CD4-positive, alpha-beta memory T cell (primary cell): ENCODE measurements at regions not wholly inside any gene's neighbourhood (a gene's known extent, or its start where the extent isn't known, plus 50 kb on each side); places are given as distances from the start of the nearest gene placed in this dataset.

Experiments
- CTCF ChIA-PET: fragments of 350-600 bp; sonication (Branson Sonifier 250); formaldehyde crosslinking; loops from one replicate; lab custom pipeline; 2021; ENCODE audit warnings: inconsistent platforms; ENCODE audit not compliant: partially characterized antibody; lab: Charles Lee
- POLR2A ChIA-PET: fragments of 350-600 bp; sonication (Branson Sonifier 250); formaldehyde crosslinking; loops from one replicate; lab custom pipeline; 2021; ENCODE audit not compliant: partially characterized antibody; lab: Charles Lee
- DNase-seq, 5 donors: peaks; one replicate each; pipeline versions ENCODE4 v3.0.0 to v3.0.0-alpha.2; 2020 to 2022; ENCODE audit warnings: mixed read lengths in 1 of 5
- H3K27ac ChIP-seq: one replicate; pipeline ENCODE4 v1.7.0; 2013; ENCODE audit warnings: low read depth, low read length
- H3K27me3 ChIP-seq: 2 replicates; pipeline ENCODE4 v1.7.0; 2013; ENCODE audit warnings: mild to moderate bottlenecking, low read length, moderate library complexity; ENCODE audit not compliant: insufficient read depth
- H3K36me3 ChIP-seq: 2 replicates; pipeline ENCODE4 v1.7.0; 2013; ENCODE audit warnings: mild to moderate bottlenecking, low read length, moderate library complexity; ENCODE audit not compliant: insufficient read depth
- H3K4me1 ChIP-seq: 2 replicates; pipeline ENCODE4 v1.7.0; 2013; ENCODE audit warnings: mild to moderate bottlenecking, low read length, moderate library complexity; ENCODE audit not compliant: insufficient read depth
- H3K4me3 ChIP-seq, 2 donors: one replicate each; pipeline ENCODE4 v1.7.0; 2013; ENCODE audit warnings: low read length in 2 of 2, mild to moderate bottlenecking in 1 of 2
- H3K9me3 ChIP-seq, 2 donors: one replicate each; pipeline ENCODE4 v1.7.0; 2013; ENCODE audit warnings: low read length in 2 of 2, control low read depth in 1 of 2; ENCODE audit not compliant: control insufficient read depth in 1 of 2
- H3K27ac Mint-ChIP-seq, 7 donors: one replicate each; pipeline ENCODE4 v1.8.0; 2020 to 2021; ENCODE audit warnings: mixed read lengths in 7 of 7, mild to moderate bottlenecking in 6 of 7, inconsistent platforms in 3 of 7, moderate library complexity in 3 of 7
- H3K27me3 Mint-ChIP-seq, 2 donors: one replicate each; pipeline ENCODE4 v1.8.0; 2020 to 2021; ENCODE audit warnings: mixed read lengths in 2 of 2
- H3K36me3 Mint-ChIP-seq, 2 donors: one replicate each; pipeline ENCODE4 v1.8.0; 2020 to 2021; ENCODE audit warnings: mixed read lengths in 2 of 2, inconsistent platforms in 1 of 2, mild to moderate bottlenecking in 1 of 2
- H3K4me1 Mint-ChIP-seq, 4 donors: one replicate each; pipeline ENCODE4 v1.8.0; 2020 to 2021; ENCODE audit warnings: mixed read lengths in 4 of 4, mild to moderate bottlenecking in 1 of 4
- H3K4me3 Mint-ChIP-seq, 8 donors: one replicate each; pipeline ENCODE4 v1.8.0; 2020 to 2021; ENCODE audit warnings: mixed read lengths in 8 of 8, mild to moderate bottlenecking in 7 of 8, moderate library complexity in 6 of 8, inconsistent platforms in 3 of 8
- H3K9me3 Mint-ChIP-seq, 8 donors: one replicate each; pipeline ENCODE4 v1.8.0; 2020 to 2021; ENCODE audit warnings: mixed read lengths in 8 of 8, mild to moderate bottlenecking in 5 of 8, inconsistent platforms in 3 of 8, moderate library complexity in 1 of 8
- intact Hi-C: fragments of 100-400 bp; cut with micrococcal nuclease; formaldehyde crosslinking; loops from one replicate; pipeline ENCODE4 v1.15.1; 2023

DNA sequence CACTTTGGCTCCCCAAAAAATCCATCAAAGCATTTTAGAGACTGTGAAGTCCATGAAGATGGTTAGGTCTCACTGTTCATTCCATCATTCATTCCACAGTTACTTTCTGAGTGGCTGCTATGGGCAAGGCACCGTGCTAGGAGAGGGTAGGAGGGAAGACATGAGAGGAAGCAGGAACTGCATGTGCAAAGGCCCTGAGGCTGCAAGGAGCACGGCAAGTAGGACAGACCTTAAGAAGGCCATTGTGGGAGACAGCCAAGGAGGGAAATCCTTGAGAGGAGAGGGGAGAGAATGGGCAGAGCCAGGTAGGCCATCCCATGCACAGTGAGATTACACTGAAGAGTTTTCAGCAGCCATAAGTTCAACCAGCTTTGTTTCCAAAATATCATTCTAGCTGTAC lies 196.2 kb upstream of the DYNLRB2 start:
- H3K27me3 ChIP-seq, result no peaks in the 10 kb centered on the region
- H3K27ac ChIP-seq, result no peak overlapping the region
- no peak for DNase-seq
- H3K4me1 Mint-ChIP-seq, result peaks cover 0 to 4% (median 0%) of the 10 kb centered on the region in 4 donors
- intact Hi-C loops, result no loop called here
- POLR2A ChIA-PET, result no interaction called here
- no peak overlapping the region for H3K27ac Mint-ChIP-seq
- peaks cover 0 to 6% (median 3%) of the 10 kb centered on the region in 8 donors for H3K9me3 Mint-ChIP-seq
- CTCF ChIA-PET, result no interaction called here
- no peak overlapping the region for H3K4me3 ChIP-seq
- H3K4me3 Mint-ChIP-seq, result no peak overlapping the region
- no peaks in the 10 kb centered on the region for H3K36me3 ChIP-seq
- no peaks in the 10 kb centered on the region for H3K4me1 ChIP-seq
- no peaks in the 10 kb centered on the region for H3K36me3 Mint-ChIP-seq
- no peaks in the 10 kb centered on the region for H3K9me3 ChIP-seq
- peaks cover 2 to 11% of the 10 kb centered on the region in 2 donors for H3K27me3 Mint-ChIP-seq

DNA sequence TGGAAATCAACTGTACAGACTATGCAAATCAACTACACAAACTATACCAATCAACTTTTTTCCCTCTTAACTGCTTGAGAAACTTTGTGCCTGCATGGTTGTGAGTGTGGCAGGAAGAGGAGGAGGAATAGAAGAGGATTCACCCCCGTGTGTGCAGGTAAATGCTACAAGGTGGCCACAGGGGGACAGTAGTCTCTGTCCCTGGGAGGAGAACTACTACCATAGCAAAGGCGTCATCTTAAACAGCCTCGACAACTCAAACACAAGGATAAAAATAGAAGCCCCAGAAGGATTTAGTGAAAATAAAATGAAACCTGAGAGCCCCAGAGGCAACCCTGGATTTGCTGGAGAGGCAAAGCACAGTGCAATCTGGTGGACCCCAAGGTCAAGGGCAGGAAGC lies 199.5 kb upstream of the DYNLRB2 start:
- H3K4me3 ChIP-seq, result no peak overlapping the region
- intact Hi-C loops, result no loop called here
- H3K9me3 Mint-ChIP-seq, result no peaks in the 10 kb centered on the region
- H3K36me3 ChIP-seq, result no peaks in the 10 kb centered on the region
- H3K27ac Mint-ChIP-seq, result no peak overlapping the region
- no peak overlapping the region for H3K27ac ChIP-seq
- CTCF ChIA-PET, result no interaction called here
- POLR2A ChIA-PET, result no interaction called here
- H3K4me3 Mint-ChIP-seq, result no peak overlapping the region
- H3K4me1 ChIP-seq, result no peaks in the 10 kb centered on the region
- no peak for DNase-seq
- H3K9me3 ChIP-seq, result no peaks in the 10 kb centered on the region
- H3K4me1 Mint-ChIP-seq, result peaks cover 0 to 4% (median 0%) of the 10 kb centered on the region in 4 donors
- H3K36me3 Mint-ChIP-seq, result no peaks in the 10 kb centered on the region
- H3K27me3 Mint-ChIP-seq, result peaks cover 3 to 13% of the 10 kb centered on the region in 2 donors
- H3K27me3 ChIP-seq, result no peaks in the 10 kb centered on the region

DNA sequence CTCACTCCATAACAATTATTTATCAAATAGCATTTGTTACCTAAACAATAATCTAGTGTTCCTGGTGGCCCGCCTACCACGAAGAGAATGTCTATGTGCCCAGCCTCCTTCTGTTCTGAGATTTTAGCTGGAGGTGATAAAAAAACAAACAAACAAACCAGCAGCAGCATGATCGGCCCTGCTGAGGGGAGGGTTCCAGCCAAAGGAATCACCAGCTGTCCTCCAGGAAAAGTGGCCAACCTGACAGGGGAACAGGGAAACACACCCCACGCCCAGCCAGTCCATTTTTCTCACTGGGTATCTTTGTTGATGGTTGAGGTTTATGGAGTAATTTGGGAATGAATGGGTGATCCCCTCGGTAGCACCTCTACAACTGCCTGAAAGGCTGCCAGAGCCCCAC lies 203.0 kb upstream of the DYNLRB2 start:
- Mint-ChIP-seq H3K36me3 (no peaks in the 10 kb centered on the region), H3K27ac (no peak overlapping the region), H3K4me3 (no peak overlapping the region), H3K4me1 (no peaks in the 10 kb centered on the region), H3K9me3 (no peaks in the 10 kb centered on the region), H3K27me3 (peaks cover 7 to 14% of the 10 kb centered on the region in 2 donors)
- Histone ChIP-seq H3K4me3 (no peak overlapping the region), H3K27me3 (no peaks in the 10 kb centered on the region), H3K9me3 (no peaks in the 10 kb centered on the region), H3K27ac (no peak overlapping the region), H3K36me3 (no peaks in the 10 kb centered on the region), H3K4me1 (no peaks in the 10 kb centered on the region)
- intact Hi-C loops, result no loop called here
- POLR2A ChIA-PET, result no interaction called here
- CTCF ChIA-PET, result no interaction called here
- no peak for DNase-seq

DNA sequence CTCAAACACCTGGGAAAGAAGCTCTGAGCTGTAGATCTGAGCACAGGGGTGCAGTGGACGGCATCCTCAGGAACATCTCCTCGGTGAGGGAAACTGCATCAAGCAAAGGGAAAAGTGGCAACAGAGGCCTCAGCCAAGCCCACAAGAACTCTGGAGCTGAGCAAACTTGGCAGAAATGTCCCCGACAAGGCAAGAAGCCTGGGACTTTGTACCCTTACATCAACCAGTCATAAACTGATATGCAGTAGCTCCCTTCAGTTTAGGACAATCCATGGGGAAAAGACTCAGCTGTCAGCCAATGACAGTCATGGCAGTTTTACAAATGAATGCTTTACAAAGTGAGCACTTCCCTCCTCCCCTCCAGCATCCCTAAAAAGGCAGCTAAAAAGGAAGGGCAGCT lies 210.0 kb upstream of the DYNLRB2 start:
- intact Hi-C loops, result no loop called here
- no peaks in the 10 kb centered on the region for H3K9me3 ChIP-seq
- Mint-ChIP-seq H3K27ac (no peak overlapping the region), H3K36me3 (no peaks in the 10 kb centered on the region), H3K4me3 (no peak overlapping the region), H3K27me3 (peaks cover 9 to 18% of the 10 kb centered on the region in 2 donors), H3K9me3 (peaks cover 0 to 1% (median 0%) of the 10 kb centered on the region in 8 donors), H3K4me1 (no peaks in the 10 kb centered on the region)
- H3K27me3 ChIP-seq, result no peaks in the 10 kb centered on the region
- ChIA-PET CTCF (no interaction called here), POLR2A (no interaction called here)
- H3K4me1 ChIP-seq, result no peaks in the 10 kb centered on the region
- DNase-seq, result no peak
- no peaks in the 10 kb centered on the region for H3K36me3 ChIP-seq
- no peak overlapping the region for H3K4me3 ChIP-seq
- H3K27ac ChIP-seq, result no peak overlapping the region

DNA sequence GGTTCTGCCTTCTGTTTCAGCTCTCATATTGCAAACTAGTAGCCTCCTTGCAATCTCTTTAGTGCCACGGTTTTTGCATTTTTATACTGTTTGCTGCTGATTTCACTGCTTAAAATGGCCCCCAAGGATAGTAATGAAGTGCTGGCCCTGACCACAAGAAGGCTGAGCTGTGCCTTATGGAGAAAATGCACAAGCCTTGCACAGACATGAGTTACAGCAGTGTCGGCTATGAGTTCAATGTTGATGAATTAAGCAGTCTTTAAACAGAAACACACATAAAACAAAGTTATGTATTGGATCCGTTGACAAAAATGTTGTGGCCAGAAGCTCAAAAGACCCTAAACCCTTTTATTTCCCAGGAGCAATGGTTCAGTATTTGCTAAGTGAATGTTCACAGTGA lies 210.6 kb upstream of the DYNLRB2 start:
- intact Hi-C loops, result no loop called here
- H3K9me3 Mint-ChIP-seq, result peaks cover 0 to 1% (median 0%) of the 10 kb centered on the region in 8 donors
- CTCF ChIA-PET, result no interaction called here
- no peak overlapping the region for H3K27ac Mint-ChIP-seq
- no peak for DNase-seq
- Histone ChIP-seq H3K4me1 (no peaks in the 10 kb centered on the region), H3K4me3 (no peak overlapping the region), H3K27ac (no peak overlapping the region), H3K27me3 (no peaks in the 10 kb centered on the region), H3K9me3 (no peaks in the 10 kb centered on the region), H3K36me3 (no peaks in the 10 kb centered on the region)
- H3K36me3 Mint-ChIP-seq, result no peaks in the 10 kb centered on the region
- H3K4me3 Mint-ChIP-seq, result no peak overlapping the region
- POLR2A ChIA-PET, result no interaction called here
- no peaks in the 10 kb centered on the region for H3K4me1 Mint-ChIP-seq
- H3K27me3 Mint-ChIP-seq, result peaks cover 9 to 16% of the 10 kb centered on the region in 2 donors

DNA sequence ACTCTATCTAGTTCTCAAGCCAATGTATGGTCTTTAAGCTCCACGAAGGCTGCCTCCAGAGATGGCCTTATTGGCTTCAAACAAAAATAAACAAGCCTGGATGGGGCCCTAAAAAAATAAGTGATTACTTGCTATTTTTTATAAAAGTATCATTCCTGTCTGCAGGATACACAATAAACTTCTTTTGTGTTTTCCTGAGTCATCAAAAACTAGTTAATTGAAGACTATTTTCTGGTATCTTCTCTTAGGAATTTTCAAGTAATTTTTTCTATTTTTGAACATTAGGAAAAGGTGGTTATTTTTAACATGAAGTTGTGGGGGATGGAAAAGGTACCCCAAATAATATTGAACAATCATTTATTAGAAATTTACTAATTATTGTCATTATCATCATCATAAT lies 213.1 kb upstream of the DYNLRB2 start:
- ChIA-PET CTCF (no interaction called here), POLR2A (no interaction called here)
- H3K9me3 Mint-ChIP-seq, result peaks cover 0 to 1% (median 0%) of the 10 kb centered on the region in 8 donors
- no peak overlapping the region for H3K27ac Mint-ChIP-seq
- H3K4me1 Mint-ChIP-seq, result no peaks in the 10 kb centered on the region
- Histone ChIP-seq H3K4me3 (no peak overlapping the region), H3K27me3 (no peaks in the 10 kb centered on the region), H3K9me3 (no peaks in the 10 kb centered on the region), H3K36me3 (no peaks in the 10 kb centered on the region), H3K4me1 (no peaks in the 10 kb centered on the region), H3K27ac (no peak overlapping the region)
- no peak overlapping the region for H3K4me3 Mint-ChIP-seq
- no peaks in the 10 kb centered on the region for H3K36me3 Mint-ChIP-seq
- intact Hi-C loops, result no loop called here
- H3K27me3 Mint-ChIP-seq, result peaks cover 6 to 17% of the 10 kb centered on the region in 2 donors
- no peak for DNase-seq

DNA sequence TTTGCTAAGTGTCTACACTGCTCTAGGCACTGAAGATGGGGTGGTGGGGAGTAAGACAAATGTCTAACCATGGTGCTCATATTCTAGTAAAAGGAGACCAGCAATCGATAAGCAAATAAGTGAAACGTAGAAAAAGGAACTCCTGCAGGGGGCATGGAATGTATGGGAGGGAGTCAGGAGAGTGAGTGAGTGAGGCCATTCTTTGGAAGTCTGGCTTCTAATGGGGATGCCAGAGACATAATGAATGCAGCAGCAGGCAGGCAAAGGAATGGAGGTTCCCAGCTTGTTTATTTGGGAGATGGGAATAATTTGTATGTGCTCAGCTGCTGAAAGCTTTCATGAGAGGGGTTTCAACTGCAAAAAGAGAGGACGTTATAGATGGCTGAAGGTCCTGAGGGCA lies 216.4 kb upstream of the DYNLRB2 start:
- H3K27ac ChIP-seq, result no peak overlapping the region
- CTCF ChIA-PET, result interaction anchor here (1.4 kb wide), 1 partner anchor 9 kb away, joined by 3 read pairs; no protein-coding TSS in a partner anchor
- intact Hi-C loops, result no loop called here
- no peaks in the 10 kb centered on the region for H3K9me3 ChIP-seq
- no peak overlapping the region for H3K4me3 ChIP-seq
- POLR2A ChIA-PET, result no interaction called here
- no peaks in the 10 kb centered on the region for H3K36me3 ChIP-seq
- peaks cover 0 to 3% (median 0%) of the 10 kb centered on the region in 8 donors for H3K9me3 Mint-ChIP-seq
- no peaks in the 10 kb centered on the region for H3K36me3 Mint-ChIP-seq
- no peak overlapping the region for H3K27ac Mint-ChIP-seq
- no peak for DNase-seq
- no peaks in the 10 kb centered on the region for H3K27me3 ChIP-seq
- no peaks in the 10 kb centered on the region for H3K4me1 Mint-ChIP-seq
- no peaks in the 10 kb centered on the region for H3K4me1 ChIP-seq
- H3K4me3 Mint-ChIP-seq, result no peak overlapping the region
- peaks cover 13 to 16% of the 10 kb centered on the region in 2 donors for H3K27me3 Mint-ChIP-seq

DNA sequence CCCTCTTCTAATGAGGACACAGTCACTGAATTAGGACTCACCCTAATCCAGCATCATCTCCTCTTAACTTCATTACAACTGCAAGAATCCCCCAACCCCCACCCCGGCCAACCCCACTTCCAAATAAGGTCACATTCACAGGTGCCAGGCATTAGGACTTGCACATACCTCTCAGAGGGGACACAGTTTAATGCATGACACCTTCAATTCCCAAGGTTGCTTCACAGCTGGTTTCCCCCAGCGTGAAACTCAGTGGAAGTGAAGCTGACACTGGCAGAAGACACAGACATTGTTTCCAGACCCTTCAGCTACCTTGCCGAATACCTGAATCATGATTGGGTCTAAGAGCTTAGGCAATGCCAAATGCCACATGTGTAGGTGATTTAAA lies 217.0 kb upstream of the DYNLRB2 start:
- ChIA-PET CTCF (no interaction called here), POLR2A (no interaction called here)
- no peaks in the 10 kb centered on the region for H3K36me3 ChIP-seq
- H3K27me3 Mint-ChIP-seq, result peaks cover 13% of the 10 kb centered on the region in 2 donors
- no peaks in the 10 kb centered on the region for H3K27me3 ChIP-seq
- no peak overlapping the region for H3K4me3 Mint-ChIP-seq
- no peaks in the 10 kb centered on the region for H3K36me3 Mint-ChIP-seq
- peaks cover 0 to 3% (median 0%) of the 10 kb centered on the region in 8 donors for H3K9me3 Mint-ChIP-seq
- no peaks in the 10 kb centered on the region for H3K9me3 ChIP-seq
- no peak for DNase-seq
- H3K27ac Mint-ChIP-seq, result peak overlapping the region in 1 of 7 donors; percentile 5
- H3K27ac ChIP-seq, result no peak overlapping the region
- no peaks in the 10 kb centered on the region for H3K4me1 Mint-ChIP-seq
- intact Hi-C loops, result no loop called here
- no peak overlapping the region for H3K4me3 ChIP-seq
- H3K4me1 ChIP-seq, result no peaks in the 10 kb centered on the region
